T47D (cell line): ENCODE measurements at regions not wholly inside any gene's neighbourhood (a gene's known extent, or its start where the extent isn't known, plus 50 kb on each side); places are given as distances from the start of the nearest gene placed in this dataset.

ENCODE experiments used
- DNase-seq, 2 experiments: peaks; one replicate each; pipeline versions ENCODE4 v3.0.0 to v3.0.0-alpha.2; 2011 to 2012; ENCODE audit warnings: low read depth in 1 of 2, low spot score in 1 of 2
- JUND ChIP-seq: IDR thresholded peaks from 2 replicates; pipeline ENCODE4 v1.6.1; 2012; ENCODE audit warnings: low read depth
- in situ Hi-C: cut with HindIII; loops from 2 replicates; pipeline ENCODE4 v1.10.0; 2016; ENCODE audit warnings: low sequenced_read_pairs, low pct_unique_long_range_greater_than_20kb

DNA sequence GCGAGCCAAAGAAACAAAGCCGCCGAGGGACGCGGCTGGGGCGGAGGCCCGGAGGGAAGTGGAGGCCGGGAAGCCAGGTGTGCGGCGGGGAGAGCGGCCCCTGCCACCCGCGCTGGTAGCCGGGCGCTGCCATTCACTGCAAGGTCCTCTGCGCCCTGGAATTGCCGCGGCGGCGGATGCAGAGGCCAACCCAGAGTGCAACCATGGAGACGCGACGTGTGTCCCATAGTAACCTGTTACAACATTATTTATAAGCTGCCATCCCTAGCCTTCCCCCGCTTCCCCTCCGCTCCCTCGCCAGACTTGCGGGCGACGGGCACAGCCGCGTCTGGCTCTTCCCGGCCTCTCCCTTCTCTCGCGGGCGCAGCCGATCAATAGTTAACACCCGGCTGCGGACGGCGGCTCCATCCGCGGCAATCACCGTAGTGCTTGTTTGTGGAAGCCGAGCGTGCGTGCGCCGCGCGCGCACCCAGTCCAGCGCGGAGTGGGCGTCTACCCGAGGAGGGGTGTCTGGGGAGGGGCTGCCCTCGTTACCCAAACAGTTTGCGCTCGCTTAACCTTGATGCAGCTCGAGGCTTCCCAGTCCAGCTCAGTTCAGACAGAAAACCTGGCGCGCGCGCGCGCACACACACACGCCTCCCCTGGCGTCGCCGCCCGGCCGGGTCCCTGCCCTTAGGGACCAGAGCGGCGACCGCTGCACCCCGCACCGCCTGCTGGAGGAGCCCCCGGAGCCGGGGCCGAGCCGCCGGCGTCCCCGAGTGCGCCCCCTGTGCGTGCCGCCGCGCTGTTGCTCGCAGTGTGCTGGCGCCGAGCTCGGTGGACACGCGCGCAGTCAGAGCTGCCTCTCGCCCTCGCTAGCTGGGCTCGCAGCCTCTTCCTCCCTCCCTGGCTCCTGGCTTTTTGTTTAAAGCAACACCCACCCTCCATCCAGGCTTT is 165.4 kb upstream of the DPP6 start:
- in situ Hi-C loops = no loop called here
- DNase-seq = no peak
- TF ChIP-seq JUND = no peak

GRCh38 chr7:153887749-153888569 is 164.2 kb upstream of the DPP6 start:
- in situ Hi-C loops = no loop called here

DNA sequence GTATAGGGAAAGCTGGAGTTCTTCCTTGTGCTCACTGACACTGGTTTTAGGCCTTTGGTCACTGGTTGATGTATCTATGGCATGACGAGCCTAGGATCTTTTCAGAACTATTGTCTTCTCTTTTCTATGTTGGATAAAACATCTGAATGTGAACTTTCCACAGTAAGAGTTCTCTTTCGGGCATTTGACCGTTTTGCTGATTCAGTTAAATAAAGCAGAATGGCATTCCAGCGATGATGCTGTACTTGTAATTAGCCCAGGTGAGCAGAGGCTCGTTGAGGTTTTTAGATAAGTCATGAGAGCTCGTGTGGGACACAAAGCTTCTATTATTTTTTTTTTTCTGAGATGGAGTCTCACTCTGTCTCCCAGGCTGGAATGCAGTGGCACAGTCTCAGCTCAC is 160.2 kb upstream of the DPP6 start:
- in situ Hi-C loops = no loop called here
- DNase-seq = no peak
- no peak for TF ChIP-seq JUND

More at GRCh38 chr7:153887749-153888569, 164.2 kb upstream of the DPP6 start:
- no peak for DNase-seq
- no peak for TF ChIP-seq JUND

DNA sequence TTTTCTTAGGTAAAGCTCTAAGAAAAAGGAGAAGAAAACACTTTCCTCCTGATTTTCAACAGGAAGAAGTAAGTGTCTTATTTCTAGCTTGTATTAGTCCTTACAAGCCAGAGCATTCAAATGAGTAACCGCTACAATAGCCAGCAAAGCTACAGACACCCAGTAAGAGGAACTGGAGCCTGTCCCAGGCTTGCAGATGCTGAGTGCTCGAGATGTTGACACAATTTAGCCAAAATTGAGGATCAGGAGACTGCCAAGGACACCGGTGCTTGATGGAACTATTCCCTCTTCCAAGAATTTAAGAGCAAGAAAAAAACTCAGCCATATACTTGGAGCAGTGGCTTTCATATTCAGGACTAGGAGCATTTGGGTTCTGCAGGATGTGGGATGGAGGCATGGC is 149.3 kb upstream of the DPP6 start:
- no peak for DNase-seq
- TF ChIP-seq JUND = no peak
- in situ Hi-C loops = no loop called here

DNA sequence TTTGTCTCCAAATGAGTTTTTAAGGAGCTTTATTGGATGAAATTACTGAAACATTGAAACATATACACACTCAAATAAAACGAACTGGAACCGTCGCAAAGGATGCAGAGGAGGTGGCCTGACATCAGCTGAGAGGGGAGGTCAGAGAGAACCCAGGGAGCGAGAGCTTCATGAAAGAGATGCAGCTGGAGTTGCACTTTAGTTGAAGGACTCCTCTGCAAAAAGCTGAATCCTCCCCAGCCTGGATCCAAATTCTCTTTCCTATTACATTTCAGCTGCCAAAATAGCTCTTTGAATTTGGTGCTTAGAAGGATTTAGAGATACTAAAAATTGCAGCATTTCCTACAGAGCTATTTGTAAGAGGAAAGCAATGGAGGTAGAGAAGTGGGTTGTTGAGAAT is 140.0 kb upstream of the DPP6 start:
- TF ChIP-seq JUND = no peak
- in situ Hi-C loops = no loop called here
- no peak for DNase-seq

DNA sequence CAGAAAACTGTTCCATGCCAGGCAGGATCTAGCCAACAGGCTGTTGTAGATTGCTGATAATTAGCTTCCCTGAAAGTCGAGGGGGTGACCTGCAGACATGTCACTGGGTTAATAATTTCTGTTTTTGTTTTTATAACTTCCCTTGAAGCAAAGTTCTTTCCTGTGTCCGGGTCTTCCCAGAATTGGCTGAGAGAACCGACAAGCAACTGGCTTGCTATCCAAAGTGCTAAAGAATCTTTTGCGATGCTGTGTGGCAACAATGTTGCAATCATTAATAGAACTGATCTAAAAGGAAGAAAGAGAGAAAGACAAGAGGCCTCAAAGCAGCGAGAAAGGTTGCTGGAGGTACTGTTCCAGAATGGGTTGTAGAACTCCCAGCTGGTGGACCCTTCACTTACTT is 132.1 kb upstream of the DPP6 start:
- no peak for TF ChIP-seq JUND
- in situ Hi-C loops = no loop called here
- no peak for DNase-seq

DNA sequence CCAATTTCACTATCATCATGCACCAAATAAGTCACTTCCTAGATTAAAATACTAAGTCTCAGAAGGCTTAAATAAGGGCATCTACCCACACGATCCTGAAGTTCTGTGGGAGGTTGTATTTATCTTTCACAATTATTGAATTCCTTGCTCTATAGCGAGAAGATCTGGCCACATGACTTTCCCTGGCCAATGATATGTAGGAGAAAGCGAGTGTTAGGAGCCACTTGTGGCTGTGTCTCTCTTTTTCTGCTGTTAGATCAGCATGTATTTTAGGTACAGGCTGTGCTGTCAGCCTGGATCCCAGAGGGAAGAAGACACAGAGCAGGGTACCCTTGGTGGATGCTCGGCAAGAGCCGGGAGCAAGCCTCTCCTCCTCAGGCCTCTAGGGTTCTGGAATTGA is 131.3 kb upstream of the DPP6 start:
- DNase-seq = no peak
- in situ Hi-C loops = no loop called here
- TF ChIP-seq JUND = no peak

- in situ Hi-C loops = no loop called here
- DNase-seq = no peak
- TF ChIP-seq JUND = no peak
Measured at GRCh38 chr7:153921408-153921807, 130.8 kb upstream of the DPP6 start.

DNA sequence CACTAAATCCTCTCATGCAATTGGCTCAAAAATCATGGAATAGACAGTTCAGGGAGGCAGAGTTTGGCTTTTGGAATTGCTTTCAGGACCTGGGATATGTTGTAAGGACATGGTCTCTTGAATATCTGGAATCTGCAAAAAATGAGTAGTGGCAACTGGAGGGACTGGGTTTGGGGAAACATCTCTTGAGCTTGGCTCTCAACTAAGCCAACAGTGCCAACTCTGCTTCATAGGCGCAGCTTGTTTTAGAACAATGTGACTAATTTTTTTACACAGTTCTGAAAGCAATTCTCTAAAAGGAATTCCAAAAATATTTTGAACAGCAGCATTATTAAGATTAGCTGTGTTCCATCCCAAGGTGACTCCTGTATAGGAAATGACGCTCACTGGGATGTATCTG is 121.5 kb upstream of the DPP6 start:
- no peak for TF ChIP-seq JUND
- in situ Hi-C loops = no loop called here
- no peak for DNase-seq

GRCh38 chr7:153934048-153934447 is 118.2 kb upstream of the DPP6 start:
- in situ Hi-C loops = no loop called here
- TF ChIP-seq JUND = no peak
- no peak for DNase-seq

GRCh38 chr7:153934629-153935028 is 117.6 kb upstream of the DPP6 start:
- DNase-seq = no peak
- TF ChIP-seq JUND = no peak
- in situ Hi-C loops = no loop called here

DNA sequence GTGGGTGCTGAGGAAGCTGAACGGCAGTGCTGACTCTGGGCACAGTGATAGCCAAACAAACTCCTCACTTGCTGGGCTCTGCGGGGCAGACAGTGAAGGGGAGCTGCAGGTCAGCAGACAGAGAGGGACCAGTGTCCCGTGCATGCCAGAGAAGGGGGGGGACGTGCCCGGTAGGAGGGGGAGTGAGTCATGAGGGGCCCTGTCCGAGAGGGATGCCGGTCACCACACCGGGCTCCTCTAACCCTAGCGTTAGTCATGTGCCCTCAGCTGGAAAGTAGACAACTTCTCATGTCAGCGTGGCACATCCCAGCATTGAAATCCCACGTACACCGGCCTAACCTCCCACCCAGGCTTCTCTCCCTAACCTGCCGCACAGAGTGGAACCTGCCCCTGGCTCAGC is 117.1 kb upstream of the DPP6 start:
- in situ Hi-C loops = no loop called here
- no peak for TF ChIP-seq JUND
- DNase-seq = no peak

GRCh38 chr7:153938451-153938850 is 113.7 kb upstream of the DPP6 start:
- DNase-seq = no peak
- in situ Hi-C loops = no loop called here
- no peak for TF ChIP-seq JUND
